Kidney glomerular epithelial cell (primary cell): ENCODE measurements at regions not wholly inside any gene's neighbourhood (a gene's known extent, or its start where the extent isn't known, plus 50 kb on each side); places are given as distances from the start of the nearest gene placed in this dataset.
A peak's percentile ranks its signal among the peaks of the same experiment; 100 is the strongest.

Experiments
- DNase-seq: peaks from one replicate; lab custom pipeline; 2025; lab: John Stamatoyannopoulos, UW

DNA sequence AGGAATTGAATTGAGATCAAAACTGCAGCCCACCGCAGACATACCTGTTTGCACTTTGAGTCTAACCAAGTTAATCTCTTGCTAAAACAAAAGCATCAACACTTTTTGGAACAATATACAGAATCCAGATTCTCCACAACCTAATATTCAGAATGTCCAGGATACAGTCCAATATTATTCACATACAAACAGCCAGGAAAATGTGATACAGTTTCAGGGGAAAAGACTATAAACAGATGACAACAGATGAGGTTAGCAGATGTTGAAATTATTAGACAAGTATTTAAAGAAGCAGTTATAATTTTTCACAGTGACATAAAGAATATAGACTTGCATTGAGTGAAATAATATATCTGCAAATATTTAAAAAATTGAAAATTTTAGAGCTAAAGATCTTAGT lies 678.1 kb upstream of the CXADR start:
- no peak for DNase-seq

DNA sequence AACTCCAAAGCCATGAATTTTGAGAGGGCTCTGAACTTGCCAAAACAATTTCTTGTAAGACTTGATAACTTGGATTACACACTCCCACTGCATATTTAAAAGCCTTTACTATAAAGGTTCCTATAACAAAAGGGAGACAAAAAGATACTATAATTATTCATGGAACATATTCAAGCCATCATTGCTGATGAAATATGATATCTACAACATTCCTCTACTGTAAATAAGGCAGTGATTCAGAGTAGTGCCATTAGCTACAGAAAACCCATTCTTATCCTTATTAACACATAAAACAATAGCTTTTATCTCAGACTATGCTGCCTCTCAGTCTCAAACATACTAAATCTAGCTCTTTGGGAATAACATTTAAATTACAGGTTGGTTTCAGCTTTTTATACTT lies 675.5 kb upstream of the CXADR start:
- peak; percentile 19 for DNase-seq

DNA sequence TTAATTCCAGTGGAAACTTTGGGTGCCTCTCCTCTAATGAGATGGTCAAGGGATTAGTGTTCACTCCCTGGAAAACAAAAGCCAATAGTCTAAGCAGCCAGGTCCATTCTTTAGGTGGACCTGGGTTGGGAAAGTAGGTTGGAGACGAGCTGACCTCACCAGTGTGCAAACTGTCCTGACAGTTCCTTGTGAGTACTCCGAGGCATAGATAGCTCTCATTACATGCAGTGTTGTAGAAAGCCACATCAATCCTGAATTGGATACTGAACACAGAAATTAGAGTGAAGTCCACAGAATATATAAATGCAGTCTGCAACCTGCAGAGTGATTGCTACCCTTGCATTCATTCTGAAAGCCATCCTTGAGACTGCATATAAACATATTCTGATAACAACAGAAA lies 675.1 kb upstream of the CXADR start:
- DNase-seq: no peak

DNA sequence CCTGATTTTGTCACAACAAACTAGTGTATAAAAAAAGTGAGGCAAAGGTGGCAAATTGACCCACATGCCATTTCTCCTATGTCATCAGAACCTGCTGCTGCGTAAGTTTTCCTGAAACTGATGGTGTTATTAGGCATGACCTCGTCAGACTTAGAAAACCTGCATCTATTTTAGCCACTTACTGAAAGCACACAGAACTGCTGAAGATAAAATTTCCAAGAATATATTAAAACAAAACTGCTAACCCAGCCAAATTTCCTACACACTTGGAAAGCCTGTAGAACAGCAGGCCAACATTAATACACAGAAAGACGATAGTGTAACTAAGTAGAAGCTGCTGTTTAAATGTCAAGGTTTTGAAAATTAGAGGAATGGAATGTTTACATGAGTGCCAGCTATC lies 674.5 kb upstream of the CXADR start:
- no peak for DNase-seq

DNA sequence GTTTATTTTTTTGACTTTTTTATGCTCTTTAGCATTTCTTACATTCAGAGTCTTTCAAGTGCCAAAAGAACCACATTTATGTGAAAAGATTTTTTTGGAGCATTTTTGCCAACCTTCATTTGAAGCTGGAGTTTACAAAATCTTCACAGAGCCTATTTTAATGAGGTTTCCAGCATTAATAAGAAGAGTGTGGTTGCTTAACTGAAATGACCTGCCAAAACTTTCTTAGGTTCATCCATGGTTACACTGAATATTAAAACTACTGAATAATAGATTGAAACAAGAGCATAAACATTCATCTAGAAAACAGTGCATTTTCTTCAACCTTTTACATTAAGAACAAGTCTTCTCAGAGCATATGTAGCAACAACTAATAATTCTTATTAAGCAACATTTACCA lies 672.3 kb upstream of the CXADR start:
- DNase-seq: no peak

DNA sequence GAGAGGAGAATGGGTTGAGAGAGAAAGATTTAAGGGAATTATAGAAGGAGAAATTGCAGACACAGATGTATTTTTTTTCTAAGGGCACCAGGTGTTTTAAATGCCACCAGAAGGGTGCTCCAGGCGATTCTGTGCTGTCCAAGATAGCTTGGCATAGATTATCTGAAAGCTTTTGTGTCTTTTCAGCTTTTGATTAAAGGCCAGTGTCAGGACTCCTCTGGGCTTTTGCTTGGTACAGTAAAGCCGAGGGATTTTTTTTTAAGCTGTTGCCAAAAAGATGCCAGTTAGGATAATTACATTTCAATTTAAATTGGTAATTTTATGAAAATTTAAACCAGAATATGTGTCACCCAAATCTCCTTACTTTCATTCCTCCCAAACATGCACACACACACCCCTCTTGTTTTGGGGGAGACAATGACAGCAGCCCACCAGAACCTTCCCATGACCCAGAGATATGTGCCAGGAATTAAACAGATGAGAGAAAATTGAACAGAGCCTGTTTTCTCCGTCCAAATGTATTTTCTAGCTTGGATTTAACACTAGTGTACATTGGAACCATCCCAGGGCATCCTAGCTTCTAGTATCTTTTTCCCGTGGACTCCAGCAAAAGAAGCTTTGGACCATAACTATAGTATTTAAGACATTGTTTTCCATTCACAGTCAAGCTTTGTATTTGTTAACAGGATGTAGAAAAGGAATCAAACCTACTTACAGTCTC lies 670.7 kb upstream of the CXADR start:
- DNase-seq: no peak

DNA sequence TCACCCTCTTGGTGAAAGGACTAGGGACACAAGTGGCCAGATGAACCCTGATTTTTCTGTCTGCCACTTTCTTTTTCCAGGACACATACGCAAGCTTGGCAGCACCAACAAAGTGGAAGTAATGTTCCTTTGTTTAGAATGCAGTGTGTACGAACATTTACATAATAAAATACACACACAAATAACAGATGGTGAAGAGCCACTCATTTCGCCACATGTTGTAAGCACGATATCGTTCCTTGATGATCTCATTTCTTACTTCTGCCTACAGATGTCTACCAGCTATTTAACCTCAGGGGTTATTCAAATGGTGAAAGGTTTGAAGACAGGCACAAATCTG lies 670.2 kb upstream of the CXADR start:
- no peak for DNase-seq

DNA sequence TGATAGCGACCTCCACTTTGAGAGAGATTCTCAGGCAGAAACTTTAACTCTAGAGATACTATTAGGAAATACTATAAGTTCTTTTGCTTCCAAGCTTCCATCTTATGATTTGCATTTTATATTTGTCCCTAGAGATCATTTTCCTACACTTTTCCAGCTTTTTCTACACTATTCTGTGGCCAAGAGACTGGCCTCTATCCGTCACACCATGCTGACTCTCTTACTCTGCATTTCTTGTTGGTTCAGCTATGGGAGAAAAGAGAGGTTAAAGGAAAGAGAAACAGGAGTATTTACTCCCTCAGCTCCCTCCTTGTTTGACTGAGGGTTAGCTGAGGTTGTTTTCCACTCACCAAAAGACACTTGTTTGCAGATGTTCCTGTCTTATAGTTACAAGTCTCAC lies 665.6 kb upstream of the CXADR start:
- DNase-seq: no peak

DNA sequence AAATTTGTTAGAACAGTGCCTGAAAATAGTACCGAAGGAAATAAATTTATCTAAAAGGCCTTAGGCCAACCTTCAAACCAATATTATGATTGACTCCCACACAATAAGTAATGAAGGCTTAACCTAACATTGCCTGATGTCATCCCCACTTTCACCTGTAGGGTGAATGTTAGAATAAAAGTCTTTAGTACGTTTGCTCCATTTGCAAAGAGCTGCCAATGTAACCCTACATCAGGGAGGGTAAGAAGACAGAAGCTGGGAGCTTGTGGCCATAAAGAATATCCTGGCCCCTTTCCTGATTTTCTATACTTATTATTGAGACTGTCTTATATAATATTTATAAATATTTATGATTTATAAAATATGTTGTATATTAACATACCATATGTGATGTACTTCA lies 661.8 kb upstream of the CXADR start:
- DNase-seq: no peak

DNA sequence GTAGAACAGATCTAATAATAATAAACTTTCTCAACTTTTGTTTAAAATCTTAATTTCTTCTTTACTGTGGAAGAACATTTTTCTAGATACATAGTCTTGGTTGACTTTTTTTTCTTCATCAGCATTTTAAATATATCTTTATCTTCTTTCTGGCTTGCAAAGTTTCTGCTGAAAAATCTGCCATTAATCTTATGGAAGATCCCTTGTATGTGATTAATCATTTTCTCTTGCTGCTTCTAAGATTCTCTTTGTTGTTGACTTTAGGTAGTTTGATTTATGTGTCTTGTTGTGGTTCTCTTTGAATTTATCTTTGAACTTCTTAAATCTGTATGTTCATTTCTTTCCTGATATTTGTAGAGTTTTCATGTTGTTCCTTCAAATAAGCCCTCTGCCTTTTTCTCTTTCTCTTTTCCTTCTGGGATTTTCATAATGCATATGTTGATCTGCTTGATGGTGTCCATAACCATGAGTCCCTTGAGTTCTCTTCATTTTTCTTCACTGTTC lies 657.6 kb upstream of the CXADR start:
- no peak for DNase-seq

DNA sequence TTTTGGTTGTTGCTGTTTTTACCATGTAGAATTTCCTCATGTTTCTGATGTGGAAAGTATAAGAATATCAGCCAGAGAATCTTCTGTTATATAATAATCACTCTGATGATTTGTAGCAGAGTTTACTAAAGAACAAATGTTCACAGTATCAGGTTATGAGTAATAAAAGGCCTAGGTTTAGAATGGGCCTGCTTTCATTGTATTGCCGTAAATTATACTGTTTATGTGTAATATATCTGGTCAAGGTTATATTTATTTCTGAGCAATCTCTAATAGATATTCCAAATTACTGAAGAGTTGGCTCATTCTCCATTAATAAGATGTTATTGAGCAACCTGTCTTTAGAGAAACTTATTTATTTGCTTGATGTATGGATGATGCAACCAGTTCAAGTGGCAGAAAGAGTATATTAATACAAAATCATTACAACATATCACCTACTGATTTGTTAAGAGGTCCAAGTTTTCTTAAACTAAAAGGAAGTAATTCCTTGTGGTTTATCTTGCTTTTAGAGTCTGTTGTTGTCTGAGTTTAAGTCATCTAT lies 649.4 kb upstream of the CXADR start:
- DNase-seq: no peak

DNA sequence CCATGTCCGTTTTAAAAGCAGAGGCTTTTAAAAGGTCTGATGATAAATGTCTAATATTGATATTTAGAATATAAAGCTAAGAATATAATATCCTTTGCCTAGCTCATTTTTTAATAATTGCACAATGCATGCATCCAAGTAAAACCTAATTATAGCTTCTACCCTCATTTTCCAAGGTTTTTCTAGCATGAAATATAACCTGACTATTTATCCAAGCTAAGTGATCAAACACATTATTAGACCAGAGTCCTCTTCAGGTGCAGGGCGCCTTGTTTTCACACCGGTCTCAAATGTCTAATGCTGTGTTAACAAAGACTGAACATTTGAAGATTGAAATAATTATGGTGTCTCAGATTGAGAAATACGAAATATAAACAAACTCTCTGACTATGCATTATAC lies 648.9 kb upstream of the CXADR start:
- no peak for DNase-seq

DNA sequence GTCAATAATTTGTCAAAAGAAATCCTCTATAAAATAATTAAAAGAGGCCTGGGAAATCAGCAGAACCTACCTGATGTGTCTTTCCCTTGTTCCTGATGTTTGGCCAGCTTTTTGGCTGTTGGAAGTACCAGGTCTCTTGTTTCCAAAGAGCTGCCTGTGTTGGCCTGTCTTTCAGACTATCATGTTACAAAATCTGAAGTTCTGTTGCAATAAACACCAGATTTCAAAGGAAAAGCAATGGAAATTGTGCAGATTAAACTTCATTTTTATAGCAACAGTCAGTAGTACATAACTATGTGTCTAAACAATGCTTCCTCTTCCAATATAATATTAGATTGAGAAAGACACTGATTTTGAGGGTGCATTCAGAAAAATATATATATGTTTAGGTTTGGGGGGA lies 647.2 kb upstream of the CXADR start:
- DNase-seq: no peak

DNA sequence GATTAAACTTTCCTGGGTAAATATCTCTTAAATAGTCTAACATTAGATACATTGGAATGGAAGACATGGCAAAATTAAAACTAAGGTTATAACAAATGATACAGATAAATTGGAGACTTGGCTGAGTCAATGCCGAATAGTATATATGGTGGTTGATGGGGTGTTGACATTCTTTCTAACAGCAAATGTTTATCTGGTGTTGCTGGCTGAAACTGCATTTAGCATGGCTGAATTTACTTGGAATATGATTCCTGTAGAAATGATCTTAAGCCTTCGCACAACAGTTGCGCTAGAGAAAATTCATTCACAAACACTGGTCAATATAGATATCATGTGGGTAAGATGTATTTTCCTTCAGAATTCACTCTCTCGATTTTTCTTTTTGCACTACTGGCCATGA lies 646.0 kb upstream of the CXADR start:
- DNase-seq: no peak

DNA sequence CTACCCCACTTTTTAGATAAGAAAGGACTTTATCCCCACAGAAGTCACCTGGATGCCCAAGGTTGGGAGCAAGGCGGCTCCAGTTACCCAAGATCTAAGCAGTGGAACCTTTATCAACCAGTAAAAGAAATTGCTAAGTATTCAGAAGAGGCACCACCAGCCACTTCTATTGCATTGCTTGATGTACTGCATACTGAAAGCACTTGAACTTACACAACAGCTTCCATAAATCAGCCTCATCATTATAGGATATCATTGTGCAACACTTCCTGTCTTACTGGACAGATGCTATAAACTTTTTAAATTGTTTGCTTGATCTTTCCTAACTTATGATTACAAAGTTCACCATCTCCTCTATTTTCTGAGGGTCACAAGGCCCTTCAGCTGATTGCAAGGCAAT lies 642.7 kb upstream of the CXADR start:
- DNase-seq: no peak

DNA sequence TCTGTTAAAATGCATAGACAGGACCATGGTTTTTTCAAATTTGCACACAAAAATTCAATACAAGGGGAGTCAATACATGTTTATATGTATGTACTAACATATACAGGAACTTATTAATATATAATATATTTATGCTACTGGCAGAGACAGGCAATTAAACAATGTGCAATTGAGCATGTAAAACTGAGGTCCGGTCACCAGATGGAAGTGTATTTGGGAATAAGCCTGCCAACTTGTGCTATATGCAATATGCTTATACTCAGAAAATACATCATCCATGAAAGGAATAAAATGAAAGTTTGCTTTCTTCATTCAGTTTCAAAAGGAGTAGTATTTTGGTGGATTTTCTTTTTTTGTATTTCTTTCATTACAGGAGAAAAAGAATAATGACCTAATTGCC lies 640.2 kb upstream of the CXADR start:
- no peak for DNase-seq

DNA sequence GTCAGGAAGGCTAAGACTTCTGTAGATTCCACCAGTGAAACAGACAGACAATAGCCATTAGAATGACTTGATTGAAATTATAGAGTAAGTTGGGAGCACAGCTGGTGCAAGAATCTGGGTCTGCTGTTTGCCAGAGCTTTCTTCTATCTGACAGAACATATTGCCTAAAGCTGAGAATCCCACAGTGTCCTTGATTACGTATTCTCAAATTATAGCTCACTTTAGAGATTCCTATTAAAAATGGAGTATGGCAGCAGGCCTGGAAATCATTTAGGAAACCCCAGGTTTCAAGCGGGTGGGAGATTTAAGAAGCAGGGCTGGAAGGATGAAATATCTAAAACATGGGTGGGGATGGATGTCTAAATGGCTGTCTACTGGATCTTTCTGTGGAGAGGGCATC lies 639.7 kb upstream of the CXADR start:
- DNase-seq: no peak

DNA sequence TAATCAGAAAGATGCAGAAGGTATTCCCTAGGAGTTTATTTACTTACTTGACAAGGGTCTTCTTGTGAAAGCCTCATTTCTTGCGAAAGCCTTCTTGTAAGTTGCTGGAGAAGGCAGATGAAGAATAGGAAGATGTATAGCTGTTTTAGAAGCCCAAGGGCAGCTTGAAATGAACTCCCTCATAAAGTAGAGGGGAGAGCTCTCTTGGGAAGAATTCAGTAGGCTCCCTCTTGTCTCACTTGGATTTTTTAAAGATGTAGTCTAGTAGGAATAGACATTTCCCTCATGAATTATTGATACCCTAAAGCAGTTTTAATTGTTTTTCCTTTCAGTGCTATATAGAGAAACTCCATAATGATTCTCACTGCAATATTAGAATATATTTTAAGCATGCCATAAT lies 639.2 kb upstream of the CXADR start:
- no peak for DNase-seq

DNA sequence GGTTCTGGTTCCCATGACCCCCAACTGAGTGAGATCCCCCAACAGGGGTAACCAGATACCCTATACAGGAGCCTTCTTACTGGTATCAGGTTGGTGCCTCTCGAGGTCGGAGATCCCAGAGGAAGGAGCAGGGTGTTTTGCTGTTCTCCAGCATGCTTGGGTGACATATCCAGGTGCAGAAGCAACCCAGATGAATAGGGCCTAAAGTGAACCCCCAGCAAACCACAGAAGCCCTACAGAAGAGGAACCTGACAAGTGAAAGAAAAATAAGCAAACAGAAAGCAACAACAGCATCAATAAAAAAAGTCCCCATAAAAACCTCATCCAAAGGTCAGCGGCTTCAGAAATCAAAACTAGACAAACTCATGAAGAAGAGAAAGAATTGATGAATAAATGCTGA lies 633.4 kb upstream of the CXADR start:
- DNase-seq: no peak

DNA sequence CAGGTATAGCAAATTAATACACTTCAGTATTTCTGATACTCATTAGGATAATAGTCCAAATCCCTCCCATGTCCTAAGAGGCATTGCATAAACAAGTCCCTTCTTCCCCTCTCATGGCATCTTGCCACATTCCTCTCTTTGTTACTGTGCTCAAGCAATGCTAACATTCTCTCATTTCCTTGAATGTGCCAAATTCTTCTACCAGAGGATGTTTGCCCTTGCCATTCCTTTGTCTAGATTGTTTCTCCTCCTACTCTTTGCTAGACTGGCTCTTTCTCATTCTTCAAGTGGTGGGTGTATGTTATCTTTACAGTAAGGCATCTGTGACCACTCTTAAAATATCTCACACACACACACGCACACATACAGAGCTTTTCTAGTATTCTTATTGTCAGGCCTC lies 621.0 kb upstream of the CXADR start:
- DNase-seq: peak; percentile 76

DNA sequence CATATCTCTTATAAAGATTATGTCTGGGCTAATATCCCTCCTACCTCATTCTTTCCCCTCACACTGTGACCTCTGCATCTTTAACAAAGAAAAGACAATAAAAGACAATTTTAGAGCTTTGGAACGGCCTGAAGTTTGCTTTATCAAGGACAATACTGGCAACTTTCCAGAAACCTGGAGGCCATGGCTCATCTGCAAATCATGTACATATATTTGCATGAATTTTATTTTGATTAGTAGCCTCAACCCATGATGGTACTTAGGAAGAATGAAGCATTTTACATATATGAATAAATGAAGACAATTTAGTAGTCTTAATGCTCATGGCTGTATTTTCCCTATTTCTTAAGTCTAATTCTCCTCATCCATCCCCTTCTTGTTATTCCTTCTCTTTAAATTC lies 612.2 kb upstream of the CXADR start:
- no peak for DNase-seq

DNA sequence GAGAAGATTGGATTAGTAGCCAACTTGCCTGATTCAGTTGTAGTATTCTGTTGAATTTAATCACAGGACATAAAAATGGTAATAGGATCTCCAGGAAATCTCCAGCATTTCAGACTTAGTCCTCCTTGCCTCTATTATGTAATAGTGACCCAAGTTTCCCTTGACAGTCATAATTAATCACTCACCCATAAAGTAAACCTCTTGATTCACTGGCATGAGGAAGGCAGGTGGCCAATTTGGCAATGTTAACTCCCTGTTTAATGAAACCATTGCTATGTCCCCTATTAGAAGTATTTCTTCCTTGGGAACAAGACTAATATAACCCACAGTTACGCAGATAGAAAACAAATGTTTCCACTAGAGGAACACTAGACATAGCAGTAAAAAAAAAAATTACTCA lies 604.8 kb upstream of the CXADR start:
- peak; percentile 38 for DNase-seq

DNA sequence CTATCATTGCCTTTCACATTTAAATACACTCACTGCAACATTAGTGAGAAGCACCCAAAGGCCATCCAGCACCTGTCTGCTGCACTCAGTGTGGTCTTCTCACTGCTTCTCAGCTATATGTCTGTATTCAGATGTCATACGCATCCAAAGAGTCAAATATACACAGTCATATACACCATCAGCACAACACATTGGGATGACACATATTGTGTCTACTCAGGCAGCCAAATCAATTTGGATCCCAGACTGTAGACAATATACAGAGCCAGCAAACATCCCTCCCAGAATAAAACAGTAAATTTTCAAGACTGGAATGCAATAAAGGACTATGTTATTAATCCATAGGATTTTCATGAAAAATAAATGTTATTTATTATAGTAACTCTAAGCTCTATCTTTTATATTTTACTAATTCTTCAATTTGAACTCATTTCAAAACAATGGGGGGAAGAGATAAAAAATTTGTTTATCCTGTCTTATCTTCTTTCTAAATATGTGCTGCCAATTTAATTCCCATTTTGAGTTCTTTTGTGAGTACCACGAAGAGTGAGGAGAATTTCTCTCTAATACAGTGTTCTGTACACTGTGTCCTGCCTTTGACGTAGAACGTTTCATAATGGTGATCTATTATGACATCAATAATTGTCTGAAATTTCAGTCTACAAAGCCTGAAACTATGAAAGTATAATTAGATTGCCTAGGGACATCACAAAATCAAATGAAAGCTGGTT lies 602.2 kb upstream of the CXADR start:
- DNase-seq: no peak

DNA sequence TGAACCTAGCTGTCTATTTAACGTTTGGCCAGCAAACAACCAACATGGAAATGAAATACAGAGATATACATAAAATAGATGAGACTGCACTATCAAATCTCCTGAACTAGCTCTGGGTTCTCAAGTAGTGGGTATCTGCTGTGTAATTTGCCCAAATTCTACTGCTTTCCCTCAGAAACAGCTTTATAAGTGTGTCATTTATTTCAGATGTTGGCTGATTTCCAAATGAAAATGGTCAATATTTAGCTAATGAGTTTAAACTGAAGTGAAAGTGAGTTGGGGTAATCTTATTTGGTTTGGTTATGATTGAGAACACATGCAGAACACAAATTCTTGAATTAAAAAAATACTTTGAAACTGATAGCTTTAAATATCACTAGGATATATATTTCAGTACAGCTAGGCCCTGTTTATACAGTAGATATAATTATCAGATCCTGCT lies 601.7 kb upstream of the CXADR start:
- no peak for DNase-seq
